Fibroblast of the aortic adventitia (primary cell): ENCODE measurements at regions not wholly inside any gene's neighbourhood (a gene's known extent, or its start where the extent isn't known, plus 50 kb on each side); places are given as distances from the start of the nearest gene placed in this dataset.

Source experiments
- DNase-seq: peaks from one replicate; pipeline ENCODE4 v3.0.0-alpha.2; 2010; ENCODE audit warnings: low read depth
- H3K4me3 ChIP-seq: 2 replicates; pipeline ENCODE4 v1.5.1; 2011; ENCODE audit warnings: low read depth, mild to moderate bottlenecking, control low read depth, low read length, moderate library complexity
- CTCF ChIP-seq: IDR thresholded peaks from 2 replicates; pipeline ENCODE4 v1.5.1; 2011; ENCODE audit warnings: mild to moderate bottlenecking, low read length, control low read depth, inconsistent platforms; ENCODE audit not compliant: insufficient read depth

GRCh38 chr4:104735174-104735573, 240.5 kb upstream of the CXXC4 start:
- no peak for TF ChIP-seq CTCF
- DNase-seq = no peak
- no peak overlapping the region for H3K4me3 ChIP-seq

GRCh38 chr4:104740161-104740560, 245.5 kb upstream of the CXXC4 start:
- no peak overlapping the region for H3K4me3 ChIP-seq
- DNase-seq = no peak
- TF ChIP-seq CTCF = no peak

GRCh38 chr4:104743215-104743653, 248.5 kb upstream of the CXXC4 start:
- DNase-seq = no peak
- no peak for TF ChIP-seq CTCF
- no peak overlapping the region for H3K4me3 ChIP-seq

- DNase-seq = no peak
- no peak overlapping the region for H3K4me3 ChIP-seq
- TF ChIP-seq CTCF = no peak
These were observed 252.9 kb upstream of the CXXC4 start for GRCh38 chr4:104747635-104748034.

- no peak for DNase-seq
- H3K4me3 ChIP-seq = no peak overlapping the region
- no peak for TF ChIP-seq CTCF
These were observed 254.4 kb upstream of the CXXC4 start for GRCh38 chr4:104749062-104749461.

- TF ChIP-seq CTCF = no peak
- DNase-seq = no peak
- no peak overlapping the region for H3K4me3 ChIP-seq
These were observed 255.3 kb upstream of the CXXC4 start for GRCh38 chr4:104750008-104750407.

GRCh38 chr4:104751468-104751867, 256.8 kb upstream of the CXXC4 start:
- no peak overlapping the region for H3K4me3 ChIP-seq
- no peak for DNase-seq
- no peak for TF ChIP-seq CTCF
